22Rv1 (cell line): ENCODE measurements at regions not wholly inside any gene's neighbourhood (a gene's known extent, or its start where the extent isn't known, plus 50 kb on each side); places are given as distances from the start of the nearest gene placed in this dataset.

Experiments
- ZFX ChIP-seq: fragments of 450-650 bp; IDR thresholded peaks from 2 replicates; pipeline ENCODE4 v1.6.1; 2017; ENCODE audit warnings: antibody characterized with exemption, borderline replicate concordance
- TF ChIP-seq, protein P1 (sequence below): fragments of 450-650 bp; IDR thresholded peaks from 2 replicates; pipeline ENCODE4 v1.5.1; 2017; ENCODE audit warnings: mild to moderate bottlenecking

DNA sequence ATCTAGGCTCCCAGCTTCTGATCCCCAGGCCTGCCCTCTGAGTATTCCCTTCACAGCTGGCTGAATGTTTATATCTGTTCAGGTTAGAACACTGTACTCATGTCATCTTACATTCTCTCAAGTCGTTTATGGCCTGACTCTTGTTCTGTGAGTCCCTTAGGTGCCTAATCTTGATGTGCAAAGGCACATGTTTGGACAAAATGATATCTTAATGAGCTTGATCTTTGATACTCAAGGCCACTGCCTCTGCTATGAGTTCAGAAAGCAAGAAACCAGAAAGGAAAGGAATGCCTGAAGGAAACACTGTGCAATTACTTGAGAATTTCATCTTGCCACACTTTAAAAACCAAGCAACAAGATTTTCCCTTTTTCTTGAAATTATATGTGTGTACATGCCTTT lies 391.8 kb upstream of the ZNF608 start:
- TF ChIP-seq, protein P1, sequence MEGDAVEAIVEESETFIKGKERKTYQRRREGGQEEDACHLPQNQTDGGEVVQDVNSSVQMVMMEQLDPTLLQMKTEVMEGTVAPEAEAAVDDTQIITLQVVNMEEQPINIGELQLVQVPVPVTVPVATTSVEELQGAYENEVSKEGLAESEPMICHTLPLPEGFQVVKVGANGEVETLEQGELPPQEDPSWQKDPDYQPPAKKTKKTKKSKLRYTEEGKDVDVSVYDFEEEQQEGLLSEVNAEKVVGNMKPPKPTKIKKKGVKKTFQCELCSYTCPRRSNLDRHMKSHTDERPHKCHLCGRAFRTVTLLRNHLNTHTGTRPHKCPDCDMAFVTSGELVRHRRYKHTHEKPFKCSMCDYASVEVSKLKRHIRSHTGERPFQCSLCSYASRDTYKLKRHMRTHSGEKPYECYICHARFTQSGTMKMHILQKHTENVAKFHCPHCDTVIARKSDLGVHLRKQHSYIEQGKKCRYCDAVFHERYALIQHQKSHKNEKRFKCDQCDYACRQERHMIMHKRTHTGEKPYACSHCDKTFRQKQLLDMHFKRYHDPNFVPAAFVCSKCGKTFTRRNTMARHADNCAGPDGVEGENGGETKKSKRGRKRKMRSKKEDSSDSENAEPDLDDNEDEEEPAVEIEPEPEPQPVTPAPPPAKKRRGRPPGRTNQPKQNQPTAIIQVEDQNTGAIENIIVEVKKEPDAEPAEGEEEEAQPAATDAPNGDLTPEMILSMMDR: no peak
- no peak for TF ChIP-seq ZFX
